ENCODE measurements at regions not wholly inside any gene's neighbourhood (a gene's known extent, or its start where the extent isn't known, plus 50 kb on each side); places are given as distances from the start of the nearest gene placed in this dataset.

DNA sequence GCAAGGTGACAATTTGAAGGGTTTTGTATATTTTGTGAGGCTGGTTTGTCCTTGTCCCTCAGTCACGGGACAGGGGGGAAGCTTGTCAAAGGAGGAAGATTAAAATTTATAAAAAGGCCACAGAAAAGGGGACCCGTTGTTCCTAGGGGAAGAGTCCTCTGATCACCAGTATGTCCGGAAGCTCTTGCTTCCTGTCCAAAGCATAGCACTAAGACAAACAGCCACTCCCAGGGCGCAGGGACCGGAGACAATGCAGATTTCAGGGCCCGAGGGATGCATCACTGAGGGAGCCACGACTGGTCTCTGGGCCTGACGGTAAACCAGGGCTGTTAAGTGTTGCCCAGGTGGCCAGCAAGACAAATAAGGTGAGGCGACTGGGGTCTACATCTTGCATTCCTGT is 95.2 kb downstream of the MAF start:
- Mint-ChIP-seq H3K36me3 (ENCODE audit: low read depth) (no peaks in the 10 kb centered on the region), H3K27me3 (ENCODE audit: insufficient read depth, low read depth, poor library complexity) (no peaks in the 10 kb centered on the region), H3K27ac (no peak overlapping the region), H3K4me3 (no peak overlapping the region), H3K9me3 (no peaks in the 10 kb centered on the region), H3K4me1 (no peaks in the 10 kb centered on the region; the same call in 2 of the 3 replicates)
- H3K4me2 ChIP-seq, result no peak overlapping the region
- no peaks in the 10 kb centered on the region for H3K27me3 ChIP-seq (ENCODE audit: insufficient read depth)
- H3F3A ChIP-seq (replicated peaks; ENCODE audit: low read depth), result no peaks in the 10 kb centered on the region
- no peak overlapping the region for H2AFZ ChIP-seq
- no peak overlapping the region for H3K4me3 ChIP-seq
- H3K9me2 ChIP-seq (ENCODE audit: insufficient read depth), result 0 out of 2 replicates have a peak, but pooled peaks cover 5% of the 10 kb centered on the region
- ATAC-seq (no peak), DNase-seq (ENCODE audit: low spot score) (no peak)
- no peaks in the 10 kb centered on the region for H3K36me3 ChIP-seq (ENCODE audit: insufficient read depth)
- no peaks in the 10 kb centered on the region for H3K4me1 ChIP-seq (ENCODE audit: insufficient read depth)
- no peaks in the 10 kb centered on the region for H3K79me2 ChIP-seq (replicated peaks; ENCODE audit: insufficient read depth)
- no peak for TF ChIP-seq ZNF114 (CRISPR knock-in tag; IDR thresholded peaks at IDR 0.05)
- no peak for TF ChIP-seq EZH2phosphoT487 (IDR thresholded peaks at IDR 0.05; ENCODE audit: unreplicated experiment)
- no peak for TF ChIP-seq EZH2 (IDR thresholded peaks at IDR 0.05; ENCODE audit: low read depth, unreplicated experiment)
- TF ChIP-seq NANOG (IDR thresholded peaks at IDR 0.05; ENCODE audit: borderline replicate concordance), result no peak
- TF ChIP-seq POLR2AphosphoS5 (IDR thresholded peaks at IDR 0.05; ENCODE audit: low read depth), result no peak
- TF ChIP-seq, protein P1, sequence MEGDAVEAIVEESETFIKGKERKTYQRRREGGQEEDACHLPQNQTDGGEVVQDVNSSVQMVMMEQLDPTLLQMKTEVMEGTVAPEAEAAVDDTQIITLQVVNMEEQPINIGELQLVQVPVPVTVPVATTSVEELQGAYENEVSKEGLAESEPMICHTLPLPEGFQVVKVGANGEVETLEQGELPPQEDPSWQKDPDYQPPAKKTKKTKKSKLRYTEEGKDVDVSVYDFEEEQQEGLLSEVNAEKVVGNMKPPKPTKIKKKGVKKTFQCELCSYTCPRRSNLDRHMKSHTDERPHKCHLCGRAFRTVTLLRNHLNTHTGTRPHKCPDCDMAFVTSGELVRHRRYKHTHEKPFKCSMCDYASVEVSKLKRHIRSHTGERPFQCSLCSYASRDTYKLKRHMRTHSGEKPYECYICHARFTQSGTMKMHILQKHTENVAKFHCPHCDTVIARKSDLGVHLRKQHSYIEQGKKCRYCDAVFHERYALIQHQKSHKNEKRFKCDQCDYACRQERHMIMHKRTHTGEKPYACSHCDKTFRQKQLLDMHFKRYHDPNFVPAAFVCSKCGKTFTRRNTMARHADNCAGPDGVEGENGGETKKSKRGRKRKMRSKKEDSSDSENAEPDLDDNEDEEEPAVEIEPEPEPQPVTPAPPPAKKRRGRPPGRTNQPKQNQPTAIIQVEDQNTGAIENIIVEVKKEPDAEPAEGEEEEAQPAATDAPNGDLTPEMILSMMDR (conservative IDR thresholded peaks at IDR 0.05; ENCODE audit: low read depth in 2 of 2), result no peak
- TF ChIP-seq ZNF462 (CRISPR knock-in tag; IDR thresholded peaks at IDR 0.05), result no peak
- no peak for TF ChIP-seq CREB1 (CRISPR knock-in tag; IDR thresholded peaks at IDR 0.05; ENCODE audit: low read depth)
- TF ChIP-seq, protein P2, sequence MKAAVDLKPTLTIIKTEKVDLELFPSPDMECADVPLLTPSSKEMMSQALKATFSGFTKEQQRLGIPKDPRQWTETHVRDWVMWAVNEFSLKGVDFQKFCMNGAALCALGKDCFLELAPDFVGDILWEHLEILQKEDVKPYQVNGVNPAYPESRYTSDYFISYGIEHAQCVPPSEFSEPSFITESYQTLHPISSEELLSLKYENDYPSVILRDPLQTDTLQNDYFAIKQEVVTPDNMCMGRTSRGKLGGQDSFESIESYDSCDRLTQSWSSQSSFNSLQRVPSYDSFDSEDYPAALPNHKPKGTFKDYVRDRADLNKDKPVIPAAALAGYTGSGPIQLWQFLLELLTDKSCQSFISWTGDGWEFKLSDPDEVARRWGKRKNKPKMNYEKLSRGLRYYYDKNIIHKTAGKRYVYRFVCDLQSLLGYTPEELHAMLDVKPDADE (IDR thresholded peaks at IDR 0.05), result no peak
- no peak for TF ChIP-seq ZNF331 (CRISPR knock-in tag; IDR thresholded peaks at IDR 0.05; ENCODE audit: low read depth)
- TF ChIP-seq, protein P3, sequence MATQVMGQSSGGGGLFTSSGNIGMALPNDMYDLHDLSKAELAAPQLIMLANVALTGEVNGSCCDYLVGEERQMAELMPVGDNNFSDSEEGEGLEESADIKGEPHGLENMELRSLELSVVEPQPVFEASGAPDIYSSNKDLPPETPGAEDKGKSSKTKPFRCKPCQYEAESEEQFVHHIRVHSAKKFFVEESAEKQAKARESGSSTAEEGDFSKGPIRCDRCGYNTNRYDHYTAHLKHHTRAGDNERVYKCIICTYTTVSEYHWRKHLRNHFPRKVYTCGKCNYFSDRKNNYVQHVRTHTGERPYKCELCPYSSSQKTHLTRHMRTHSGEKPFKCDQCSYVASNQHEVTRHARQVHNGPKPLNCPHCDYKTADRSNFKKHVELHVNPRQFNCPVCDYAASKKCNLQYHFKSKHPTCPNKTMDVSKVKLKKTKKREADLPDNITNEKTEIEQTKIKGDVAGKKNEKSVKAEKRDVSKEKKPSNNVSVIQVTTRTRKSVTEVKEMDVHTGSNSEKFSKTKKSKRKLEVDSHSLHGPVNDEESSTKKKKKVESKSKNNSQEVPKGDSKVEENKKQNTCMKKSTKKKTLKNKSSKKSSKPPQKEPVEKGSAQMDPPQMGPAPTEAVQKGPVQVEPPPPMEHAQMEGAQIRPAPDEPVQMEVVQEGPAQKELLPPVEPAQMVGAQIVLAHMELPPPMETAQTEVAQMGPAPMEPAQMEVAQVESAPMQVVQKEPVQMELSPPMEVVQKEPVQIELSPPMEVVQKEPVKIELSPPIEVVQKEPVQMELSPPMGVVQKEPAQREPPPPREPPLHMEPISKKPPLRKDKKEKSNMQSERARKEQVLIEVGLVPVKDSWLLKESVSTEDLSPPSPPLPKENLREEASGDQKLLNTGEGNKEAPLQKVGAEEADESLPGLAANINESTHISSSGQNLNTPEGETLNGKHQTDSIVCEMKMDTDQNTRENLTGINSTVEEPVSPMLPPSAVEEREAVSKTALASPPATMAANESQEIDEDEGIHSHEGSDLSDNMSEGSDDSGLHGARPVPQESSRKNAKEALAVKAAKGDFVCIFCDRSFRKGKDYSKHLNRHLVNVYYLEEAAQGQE (IDR thresholded peaks at IDR 0.05; ENCODE audit: unreplicated experiment), result no peak
- no peak for TF ChIP-seq JUNB (IDR thresholded peaks at IDR 0.05; ENCODE audit: unreplicated experiment)
- no peak for TF ChIP-seq STAT1 (IDR thresholded peaks at IDR 0.05; ENCODE audit: unreplicated experiment)
- no peaks in the 10 kb centered on the region for H4K20me1 ChIP-seq (replicated peaks; ENCODE audit: insufficient read depth)
- no peak overlapping the region for H3K27ac ChIP-seq (ENCODE audit: low read depth)
